ENCODE measurements at regions not wholly inside any gene's neighbourhood (a gene's known extent, or its start where the extent isn't known, plus 50 kb on each side); places are given as distances from the start of the nearest gene placed in this dataset.

- no peak overlapping the region for H3K27ac ChIP-seq (ENCODE audit: low read depth in 1 of 2, low read length in 2 of 2)
- no peak overlapping the region for H3K9ac ChIP-seq (ENCODE audit: low read depth in 1 of 2, low read length in 2 of 2)
- H3K4me1 ChIP-seq (ENCODE audit: control insufficient read depth in 4 of 4, insufficient read depth in 4 of 4, low read length in 3 of 4) = no peaks in the 10 kb centered on the region
- no peak for TF ChIP-seq HNF4G (IDR thresholded peaks at IDR 0.05)
- TF ChIP-seq FOXA2 (IDR thresholded peaks at IDR 0.05) = no peak
- TF ChIP-seq REST (IDR thresholded peaks at IDR 0.05) = no peak
- TF ChIP-seq NR2F2 (IDR thresholded peaks at IDR 0.05) = no peak
- no peak for TF ChIP-seq JUND (IDR thresholded peaks at IDR 0.05)
- no peak for TF ChIP-seq TAF1 (conservative IDR thresholded peaks at IDR 0.05)
- no peak for TF ChIP-seq RAD21 (IDR thresholded peaks at IDR 0.05)
- TF ChIP-seq, protein P1, sequence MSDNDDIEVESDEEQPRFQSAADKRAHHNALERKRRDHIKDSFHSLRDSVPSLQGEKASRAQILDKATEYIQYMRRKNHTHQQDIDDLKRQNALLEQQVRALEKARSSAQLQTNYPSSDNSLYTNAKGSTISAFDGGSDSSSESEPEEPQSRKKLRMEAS (IDR thresholded peaks at IDR 0.05) = no peak
- TF ChIP-seq, protein P2, sequence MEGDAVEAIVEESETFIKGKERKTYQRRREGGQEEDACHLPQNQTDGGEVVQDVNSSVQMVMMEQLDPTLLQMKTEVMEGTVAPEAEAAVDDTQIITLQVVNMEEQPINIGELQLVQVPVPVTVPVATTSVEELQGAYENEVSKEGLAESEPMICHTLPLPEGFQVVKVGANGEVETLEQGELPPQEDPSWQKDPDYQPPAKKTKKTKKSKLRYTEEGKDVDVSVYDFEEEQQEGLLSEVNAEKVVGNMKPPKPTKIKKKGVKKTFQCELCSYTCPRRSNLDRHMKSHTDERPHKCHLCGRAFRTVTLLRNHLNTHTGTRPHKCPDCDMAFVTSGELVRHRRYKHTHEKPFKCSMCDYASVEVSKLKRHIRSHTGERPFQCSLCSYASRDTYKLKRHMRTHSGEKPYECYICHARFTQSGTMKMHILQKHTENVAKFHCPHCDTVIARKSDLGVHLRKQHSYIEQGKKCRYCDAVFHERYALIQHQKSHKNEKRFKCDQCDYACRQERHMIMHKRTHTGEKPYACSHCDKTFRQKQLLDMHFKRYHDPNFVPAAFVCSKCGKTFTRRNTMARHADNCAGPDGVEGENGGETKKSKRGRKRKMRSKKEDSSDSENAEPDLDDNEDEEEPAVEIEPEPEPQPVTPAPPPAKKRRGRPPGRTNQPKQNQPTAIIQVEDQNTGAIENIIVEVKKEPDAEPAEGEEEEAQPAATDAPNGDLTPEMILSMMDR (IDR thresholded peaks at IDR 0.05; ENCODE audit: low read depth, low read length, missing input control) = no peak
- TF ChIP-seq HNF4A (conservative IDR thresholded peaks at IDR 0.05) = no peak
- TF ChIP-seq EGR1 (IDR thresholded peaks at IDR 0.05; ENCODE audit: low read depth in 2 of 2) = no peak
- no peak for TF ChIP-seq ZBTB33 (IDR thresholded peaks at IDR 0.05)
- no peak for TF ChIP-seq GABPA (IDR thresholded peaks at IDR 0.05 in 1 of 2, conservative IDR thresholded peaks at IDR 0.05 in 1 of 2)
- TF ChIP-seq, protein P3, sequence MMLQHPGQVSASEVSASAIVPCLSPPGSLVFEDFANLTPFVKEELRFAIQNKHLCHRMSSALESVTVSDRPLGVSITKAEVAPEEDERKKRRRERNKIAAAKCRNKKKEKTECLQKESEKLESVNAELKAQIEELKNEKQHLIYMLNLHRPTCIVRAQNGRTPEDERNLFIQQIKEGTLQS (IDR thresholded peaks at IDR 0.05) = no peak
- TF ChIP-seq SP1 (IDR thresholded peaks at IDR 0.05) = no peak
- TF ChIP-seq YY1 (IDR thresholded peaks at IDR 0.05) = no peak
- no peak for TF ChIP-seq RXRA (IDR thresholded peaks at IDR 0.05)
- no peak for TF ChIP-seq FOXA1 (IDR thresholded peaks at IDR 0.05)
- DNase-seq (ENCODE audit: low spot score) = no peak
- no peaks in the 10 kb centered on the region for H3K9me3 ChIP-seq (ENCODE audit: control insufficient read depth in 4 of 4, low read length in 3 of 4)
- WGBS = 29% methylated on average over 1 of the region's 1 CpG
- no peak overlapping the region for H3K4me3 ChIP-seq (ENCODE audit: low read depth in 1 of 3, low read length in 3 of 3)
- H3K27me3 ChIP-seq (ENCODE audit: control insufficient read depth in 4 of 4, insufficient read depth in 4 of 4, low read length in 3 of 4) = no peaks in the 10 kb centered on the region
- no peaks in the 10 kb centered on the region for H3K36me3 ChIP-seq (ENCODE audit: control insufficient read depth in 4 of 4, insufficient read depth in 3 of 4, low read depth in 1 of 4, low read length in 3 of 4)
These were observed 206.9 kb downstream of the LMO4 start for GRCh38 chr1:87535551-87535950.
